WTC11 (cell line): ENCODE measurements at regions not wholly inside any gene's neighbourhood (a gene's known extent, or its start where the extent isn't known, plus 50 kb on each side); places are given as distances from the start of the nearest gene placed in this dataset.

Experiments used
- ATAC-seq: fragments of 200-7000 bp; cut with Tn5 transposase; 2 replicates; pipeline ENCODE4 v1.10.0; 2021; ENCODE audit warnings: mild to moderate bottlenecking, moderate library complexity
- CTCF ChIA-PET: fragments of 300-600 bp; sonication (Branson Sonifier 250); formaldehyde crosslinking; loops from one replicate; lab custom pipeline; 2021; ENCODE audit warnings: antibody characterized with exemption; lab: Charles Lee
- POLR2A ChIA-PET: fragments of 350-600 bp; sonication (Branson Sonifier 250); formaldehyde crosslinking; loops from one replicate; lab custom pipeline; 2021; ENCODE audit warnings: antibody characterized with exemption; lab: Charles Lee
- DNase-seq: peaks from one replicate; pipeline ENCODE4 v3.0.0; 2021; ENCODE audit warnings: low spot score
- H3K27ac Mint-ChIP-seq: 2 replicates; pipeline ENCODE4 v1.8.0; 2021; ENCODE audit warnings: mixed read lengths
- H3K27me3 Mint-ChIP-seq: 2 replicates; pipeline ENCODE4 v1.8.0; 2021; ENCODE audit warnings: low read depth, mild to moderate bottlenecking, moderate library complexity, mixed read lengths
- H3K36me3 Mint-ChIP-seq: 2 replicates; pipeline ENCODE4 v1.8.0; 2021; ENCODE audit warnings: mixed read lengths
- H3K4me1 Mint-ChIP-seq: 2 replicates; pipeline ENCODE4 v1.8.0; 2022; ENCODE audit warnings: mixed read lengths
- H3K4me3 Mint-ChIP-seq: 2 replicates; pipeline ENCODE4 v1.8.0; 2021; ENCODE audit warnings: mild to moderate bottlenecking, moderate library complexity, mixed read lengths
- H3K9me3 Mint-ChIP-seq: 2 replicates; pipeline ENCODE4 v1.8.0; 2021; ENCODE audit warnings: mixed read lengths
- ATF6 ChIP-seq: sonication (generic); formaldehyde crosslinking; IDR thresholded peaks from 2 replicates; pipeline ENCODE4 v1.8.1; 2023; ENCODE audit warnings: mild to moderate bottlenecking, missing genetic modification reagents
- CREM ChIP-seq: sonication (generic); formaldehyde crosslinking; IDR thresholded peaks from 2 replicates; pipeline ENCODE4 v1.8.1; 2022; ENCODE audit warnings: mild to moderate bottlenecking, missing genetic modification reagents, moderate library complexity
- E2F5 ChIP-seq: sonication (generic); formaldehyde crosslinking; IDR thresholded peaks from 2 replicates; pipeline ENCODE4 v1.8.1; 2022; ENCODE audit warnings: mild to moderate bottlenecking, moderate library complexity, missing genetic modification reagents
- FOXK1 ChIP-seq: sonication (generic); formaldehyde crosslinking; IDR thresholded peaks from 2 replicates; pipeline ENCODE4 v1.8.0; 2022; ENCODE audit warnings: mild to moderate bottlenecking, moderate library complexity, missing genetic modification reagents
- HMGA2 ChIP-seq: fragments of 250-450 bp; sonication (Bioruptor Pico); IDR thresholded peaks from 2 replicates; pipeline ENCODE4 v1.4.0; 2021; ENCODE audit warnings: mild to moderate bottlenecking, moderate library complexity
- NR1H2 ChIP-seq: sonication (generic); formaldehyde crosslinking; IDR thresholded peaks from 2 replicates; pipeline ENCODE4 v1.9.0; 2021; ENCODE audit warnings: mild to moderate bottlenecking, moderate library complexity, missing genetic modification reagents
- RELA ChIP-seq: sonication (generic); formaldehyde crosslinking; IDR thresholded peaks from 2 replicates; pipeline ENCODE4 v1.8.1; 2022; ENCODE audit warnings: missing genetic modification reagents, mild to moderate bottlenecking, borderline replicate concordance
- SMAD3 ChIP-seq: sonication (generic); formaldehyde crosslinking; IDR thresholded peaks from 2 replicates; pipeline ENCODE4 v1.8.0; 2022; ENCODE audit warnings: missing genetic modification reagents, mild to moderate bottlenecking, borderline replicate concordance
- SMAD4 ChIP-seq: sonication (generic); formaldehyde crosslinking; IDR thresholded peaks from 2 replicates; pipeline ENCODE4 v1.8.0; 2022; ENCODE audit warnings: mild to moderate bottlenecking, missing genetic modification reagents
- SOX15 ChIP-seq: fragments of 250-450 bp; sonication (Bioruptor Pico); IDR thresholded peaks from 2 replicates; pipeline ENCODE4 v1.9.0; 2021; ENCODE audit warnings: mild to moderate bottlenecking
- STAT6 ChIP-seq: sonication (generic); formaldehyde crosslinking; conservative IDR thresholded peaks from 2 replicates; pipeline ENCODE4 v1.8.1; 2023; ENCODE audit warnings: mild to moderate bottlenecking, low read depth, missing genetic modification reagents, moderate library complexity
- ZBTB43 ChIP-seq: sonication (generic); formaldehyde crosslinking; IDR thresholded peaks from 2 replicates; pipeline ENCODE4 v1.8.1; 2023; ENCODE audit warnings: mild to moderate bottlenecking, missing genetic modification reagents
- ZMAT4 ChIP-seq: fragments of 250-450 bp; sonication (Bioruptor Pico); IDR thresholded peaks from 2 replicates; pipeline ENCODE4 v1.9.0; 2021; ENCODE audit warnings: mild to moderate bottlenecking
- ZNF532 ChIP-seq: fragments of 250-450 bp; sonication (Bioruptor Pico); IDR thresholded peaks from 2 replicates; pipeline ENCODE4 v1.9.0; 2021; ENCODE audit warnings: mild to moderate bottlenecking, borderline replicate concordance

GRCh38 chr1:168640182-168640581, 63.8 kb downstream of the XCL1 start (continued):
- no peak for TF ChIP-seq ZNF532
- no peak for TF ChIP-seq ZMAT4 (CRISPR knock-in tag)
- TF ChIP-seq STAT6 (CRISPR knock-in tag): no peak
- no peak for TF ChIP-seq NR1H2 (CRISPR knock-in tag)
- no peak for TF ChIP-seq FOXK1 (CRISPR knock-in tag)
- TF ChIP-seq E2F5 (CRISPR knock-in tag): no peak
- TF ChIP-seq ATF6 (CRISPR knock-in tag): no peak
- no peak for TF ChIP-seq SMAD4 (CRISPR knock-in tag)
- TF ChIP-seq RELA (CRISPR knock-in tag): no peak
- no peak for TF ChIP-seq HMGA2 (CRISPR knock-in tag)
- TF ChIP-seq ZBTB43 (CRISPR knock-in tag): no peak

- ChIA-PET POLR2A (no interaction called here), CTCF (interaction anchor here (1.5 kb wide), 1 partner anchor 298 kb away, joined by 3 read pairs; no protein-coding TSS in a partner anchor)
- H3K27me3 Mint-ChIP-seq: no peaks in the 10 kb centered on the region; the same call in 1 of the 2 replicates
- no peak overlapping the region for H3K27ac Mint-ChIP-seq
- no peak overlapping the region for H3K4me3 Mint-ChIP-seq
- H3K9me3 Mint-ChIP-seq: no peaks in the 10 kb centered on the region
- peaks cover 3% of the 10 kb centered on the region; the same call in 1 of the 2 replicates for H3K4me1 Mint-ChIP-seq
- ATAC-seq: no peak
- no peaks in the 10 kb centered on the region for H3K36me3 Mint-ChIP-seq
- no peak for TF ChIP-seq SOX15 (CRISPR knock-in tag)
- TF ChIP-seq SMAD4 (CRISPR knock-in tag): no peak
- no peak for TF ChIP-seq CREM (CRISPR knock-in tag)
- TF ChIP-seq SMAD3 (CRISPR knock-in tag): no peak
- TF ChIP-seq, all 79 proteins: peak for 0
- no peak for DNase-seq
Observed at GRCh38 chr1:168640836-168641235, 64.4 kb downstream of the XCL1 start.
